Astrocyte of the spinal cord (primary cell): ENCODE measurements at regions not wholly inside any gene's neighbourhood (a gene's known extent, or its start where the extent isn't known, plus 50 kb on each side); places are given as distances from the start of the nearest gene placed in this dataset.
"Not testable (repeated sequence)": the region's sequence is repeated elsewhere in the genome, so short reads cannot be mapped to it uniquely, and the experiment has no call there.

ENCODE experiments used
- DNase-seq: peaks from one replicate; pipeline ENCODE4 v3.0.0; 2011; ENCODE audit warnings: low read depth, low spot score
- H3K4me3 ChIP-seq: 2 replicates; pipeline ENCODE4 v1.5.1; 2011; ENCODE audit warnings: low read depth, mild to moderate bottlenecking, low read length, moderate library complexity
- CTCF ChIP-seq: IDR thresholded peaks from 2 replicates; pipeline ENCODE4 v1.5.1; 2012; ENCODE audit warnings: low read depth, mild to moderate bottlenecking, low read length, inconsistent platforms
- in situ Hi-C: cut with HindIII; loops from 2 replicates; pipeline ENCODE4 v1.10.0; 2017; ENCODE audit warnings: low sequenced_read_pairs

- TF ChIP-seq CTCF: no peak
- in situ Hi-C loops: no loop called here
- DNase-seq: no peak
- H3K4me3 ChIP-seq: no peak overlapping the region
Observed at GRCh38 chr16:35148748-35149147, 1689.3 kb downstream of the TP53TG3F start.

- no peak overlapping the region for H3K4me3 ChIP-seq
- TF ChIP-seq CTCF: no peak
- in situ Hi-C loops: no loop called here
- no peak for DNase-seq
Observed at GRCh38 chr16:35149550-35149949, 1690.1 kb downstream of the TP53TG3F start.

GRCh38 chr16:35150805-35151312, 1691.4 kb downstream of the TP53TG3F start:
- in situ Hi-C loops: no loop called here

GRCh38 chr16:35152067-35152627, 1692.7 kb downstream of the TP53TG3F start:
- TF ChIP-seq CTCF: no peak
- DNase-seq: no peak
- no peak overlapping the region for H3K4me3 ChIP-seq
- in situ Hi-C loops: no loop called here

More at GRCh38 chr16:35150805-35151312, 1691.4 kb downstream of the TP53TG3F start:
- no peak overlapping the region for H3K4me3 ChIP-seq
- no peak for DNase-seq
- no peak for TF ChIP-seq CTCF

GRCh38 chr16:35154627-35155026, 1695.2 kb downstream of the TP53TG3F start:
- H3K4me3 ChIP-seq: no peak overlapping the region
- DNase-seq: no peak
- in situ Hi-C loops: no loop called here
- TF ChIP-seq CTCF: no peak

- DNase-seq, in situ Hi-C loops, H3K4me3 ChIP-seq: not testable (repeated sequence)
Observed at GRCh38 chr16:35157549-35157948, 1698.1 kb downstream of the TP53TG3F start.

- in situ Hi-C loops, DNase-seq: not testable (repeated sequence)
Observed at GRCh38 chr16:35169324-35169723, 1709.9 kb downstream of the TP53TG3F start.

GRCh38 chr16:35170061-35170460, 1710.6 kb downstream of the TP53TG3F start:
- H3K4me3 ChIP-seq, in situ Hi-C loops, DNase-seq: not testable (repeated sequence)

More at GRCh38 chr16:35169324-35169723, 1709.9 kb downstream of the TP53TG3F start:
- H3K4me3 ChIP-seq: not testable (repeated sequence)
